ENCODE measurements at regions not wholly inside any gene's neighbourhood (a gene's known extent, or its start where the extent isn't known, plus 50 kb on each side); places are given as distances from the start of the nearest gene placed in this dataset.

DNA sequence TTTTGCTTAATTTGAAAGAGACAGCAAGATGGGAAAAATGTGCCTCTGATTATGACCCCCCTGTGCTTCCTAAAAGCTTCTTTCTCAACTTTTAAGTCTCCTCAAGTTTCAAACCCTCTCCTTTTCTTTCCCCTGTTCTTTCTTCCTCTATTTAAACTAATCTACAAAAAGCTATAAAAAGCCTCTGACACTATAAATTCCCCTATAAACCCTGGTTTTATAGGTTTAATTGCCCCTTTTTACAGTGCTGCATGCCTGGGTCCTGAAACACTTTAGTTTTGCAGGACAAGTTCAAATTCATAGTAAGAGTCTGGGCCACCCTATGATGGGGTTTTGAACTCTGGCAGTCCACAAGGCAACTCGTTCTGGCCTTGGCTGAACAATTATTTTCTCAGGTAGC, 510.9 kb upstream of the TBX3 start:
- Histone ChIP-seq H3K4me1 (ENCODE audit: control insufficient read depth in 4 of 4, insufficient read depth in 4 of 4, low read length in 3 of 4) (no peaks in the 10 kb centered on the region), H3K4me3 (ENCODE audit: low read depth in 1 of 3, low read length in 3 of 3) (no peak overlapping the region), H3K9me3 (ENCODE audit: control insufficient read depth in 4 of 4, low read length in 3 of 4) (no peaks in the 10 kb centered on the region), H3K27ac (ENCODE audit: low read depth in 1 of 2, low read length in 2 of 2) (no peak overlapping the region), H3K27me3 (ENCODE audit: control insufficient read depth in 4 of 4, insufficient read depth in 4 of 4, low read length in 3 of 4) (no peaks in the 10 kb centered on the region), H3K9ac (ENCODE audit: low read depth in 1 of 2, low read length in 2 of 2) (no peak overlapping the region), H3K36me3 (ENCODE audit: control insufficient read depth in 4 of 4, insufficient read depth in 3 of 4, low read depth in 1 of 4, low read length in 3 of 4) (no peaks in the 10 kb centered on the region)
- TF ChIP-seq FOXA2 (IDR thresholded peaks at IDR 0.05) (no peak), HNF4A (conservative IDR thresholded peaks at IDR 0.05) (no peak), YY1 (IDR thresholded peaks at IDR 0.05) (no peak), RAD21 (IDR thresholded peaks at IDR 0.05) (no peak), SP1 (IDR thresholded peaks at IDR 0.05) (no peak), JUND (IDR thresholded peaks at IDR 0.05) (no peak), REST (IDR thresholded peaks at IDR 0.05) (no peak), HNF4G (IDR thresholded peaks at IDR 0.05) (no peak), FOXA1 (IDR thresholded peaks at IDR 0.05) (no peak), EGR1 (IDR thresholded peaks at IDR 0.05; ENCODE audit: low read depth in 2 of 2) (no peak), NR2F2 (IDR thresholded peaks at IDR 0.05) (no peak)
- TF ChIP-seq, protein P1, sequence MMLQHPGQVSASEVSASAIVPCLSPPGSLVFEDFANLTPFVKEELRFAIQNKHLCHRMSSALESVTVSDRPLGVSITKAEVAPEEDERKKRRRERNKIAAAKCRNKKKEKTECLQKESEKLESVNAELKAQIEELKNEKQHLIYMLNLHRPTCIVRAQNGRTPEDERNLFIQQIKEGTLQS (IDR thresholded peaks at IDR 0.05) = no peak
- TF ChIP-seq, protein P2, sequence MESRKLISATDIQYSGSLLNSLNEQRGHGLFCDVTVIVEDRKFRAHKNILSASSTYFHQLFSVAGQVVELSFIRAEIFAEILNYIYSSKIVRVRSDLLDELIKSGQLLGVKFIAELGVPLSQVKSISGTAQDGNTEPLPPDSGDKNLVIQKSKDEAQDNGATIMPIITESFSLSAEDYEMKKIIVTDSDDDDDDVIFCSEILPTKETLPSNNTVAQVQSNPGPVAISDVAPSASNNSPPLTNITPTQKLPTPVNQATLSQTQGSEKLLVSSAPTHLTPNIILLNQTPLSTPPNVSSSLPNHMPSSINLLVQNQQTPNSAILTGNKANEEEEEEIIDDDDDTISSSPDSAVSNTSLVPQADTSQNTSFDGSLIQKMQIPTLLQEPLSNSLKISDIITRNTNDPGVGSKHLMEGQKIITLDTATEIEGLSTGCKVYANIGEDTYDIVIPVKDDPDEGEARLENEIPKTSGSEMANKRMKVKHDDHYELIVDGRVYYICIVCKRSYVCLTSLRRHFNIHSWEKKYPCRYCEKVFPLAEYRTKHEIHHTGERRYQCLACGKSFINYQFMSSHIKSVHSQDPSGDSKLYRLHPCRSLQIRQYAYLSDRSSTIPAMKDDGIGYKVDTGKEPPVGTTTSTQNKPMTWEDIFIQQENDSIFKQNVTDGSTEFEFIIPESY (IDR thresholded peaks at IDR 0.05) = no peak
- no peak for DNase-seq (ENCODE audit: low spot score)
- 71% methylated on average over 1 of the region's 1 CpG for WGBS

DNA sequence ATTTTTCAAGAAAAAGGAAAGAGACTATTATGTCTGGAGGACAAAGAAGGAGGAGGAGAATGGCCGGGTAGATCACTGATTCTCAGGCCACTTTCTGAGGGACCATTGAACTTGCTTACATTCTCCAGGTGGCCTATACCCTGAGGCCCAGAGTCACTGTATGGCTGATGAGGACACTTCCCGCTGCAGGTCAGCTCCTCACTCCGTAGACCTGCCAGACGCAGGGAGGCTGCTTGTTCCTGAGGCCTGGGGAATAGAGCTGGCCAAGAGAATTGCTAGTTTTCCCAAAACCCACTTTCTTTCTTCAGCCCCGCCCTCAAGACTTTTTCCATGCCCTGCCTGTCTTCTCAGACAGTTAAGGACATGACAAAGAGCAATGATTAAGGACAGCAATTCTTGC, 510.5 kb upstream of the TBX3 start:
- TF ChIP-seq NR2F2 (IDR thresholded peaks at IDR 0.05) = no peak
- TF ChIP-seq HNF4A (conservative IDR thresholded peaks at IDR 0.05) = no peak
- no peak for TF ChIP-seq MAX (IDR thresholded peaks at IDR 0.05)
- TF ChIP-seq RXRA (IDR thresholded peaks at IDR 0.05) = no peak
- TF ChIP-seq GABPA (IDR thresholded peaks at IDR 0.05 in 1 of 2, conservative IDR thresholded peaks at IDR 0.05 in 1 of 2) = no peak
- TF ChIP-seq FOXA1 (IDR thresholded peaks at IDR 0.05) = no peak
- TF ChIP-seq REST (IDR thresholded peaks at IDR 0.05) = no peak
- TF ChIP-seq, protein P1 (IDR thresholded peaks at IDR 0.05) = no peak
- TF ChIP-seq JUND (IDR thresholded peaks at IDR 0.05) = no peak
- no peak for TF ChIP-seq HNF4G (IDR thresholded peaks at IDR 0.05)
- no peak for TF ChIP-seq RAD21 (IDR thresholded peaks at IDR 0.05)
- TF ChIP-seq SP1 (IDR thresholded peaks at IDR 0.05) = no peak
- TF ChIP-seq, protein P2 (IDR thresholded peaks at IDR 0.05) = no peak
- no peak for TF ChIP-seq TAF1 (conservative IDR thresholded peaks at IDR 0.05)
- no peak for TF ChIP-seq YY1 (IDR thresholded peaks at IDR 0.05)
- no peak for TF ChIP-seq EGR1 (IDR thresholded peaks at IDR 0.05; ENCODE audit: low read depth in 2 of 2)
- no peak for TF ChIP-seq CTCF (IDR thresholded peaks at IDR 0.05; ENCODE audit: low read depth, low read length, missing input control)
- TF ChIP-seq FOXA2 (IDR thresholded peaks at IDR 0.05) = no peak
- DNase-seq (ENCODE audit: low spot score) = no peak
- no peak overlapping the region for H3K4me3 ChIP-seq (ENCODE audit: low read depth in 1 of 3, low read length in 3 of 3)
- H3K27me3 ChIP-seq (ENCODE audit: control insufficient read depth in 4 of 4, insufficient read depth in 4 of 4, low read length in 3 of 4) = no peaks in the 10 kb centered on the region
- no peaks in the 10 kb centered on the region for H3K4me1 ChIP-seq (ENCODE audit: control insufficient read depth in 4 of 4, insufficient read depth in 4 of 4, low read length in 3 of 4)
- H3K9ac ChIP-seq (ENCODE audit: low read depth in 1 of 2, low read length in 2 of 2) = no peak overlapping the region
- no peaks in the 10 kb centered on the region for H3K9me3 ChIP-seq (ENCODE audit: control insufficient read depth in 4 of 4, low read length in 3 of 4)
- 84% methylated on average over 5 of the region's 5 CpGs for WGBS
- no peak overlapping the region for H3K27ac ChIP-seq (ENCODE audit: low read depth in 1 of 2, low read length in 2 of 2)
- no peaks in the 10 kb centered on the region for H3K36me3 ChIP-seq (ENCODE audit: control insufficient read depth in 4 of 4, insufficient read depth in 3 of 4, low read depth in 1 of 4, low read length in 3 of 4)

Data from liver (tissue), 8 donors.